GM18519 (cell line): ENCODE measurements at regions not wholly inside any gene's neighbourhood (a gene's known extent, or its start where the extent isn't known, plus 50 kb on each side); places are given as distances from the start of the nearest gene placed in this dataset.

Source experiments
- ATAC-seq: cut with Tn5 transposase; IDR thresholded peaks from one replicate; pipeline ENCODE4 v1.9.1; 2021; ENCODE audit warnings: mild to moderate bottlenecking, moderate library complexity; ENCODE audit not compliant: unreplicated experiment, low FRiP score

DNA sequence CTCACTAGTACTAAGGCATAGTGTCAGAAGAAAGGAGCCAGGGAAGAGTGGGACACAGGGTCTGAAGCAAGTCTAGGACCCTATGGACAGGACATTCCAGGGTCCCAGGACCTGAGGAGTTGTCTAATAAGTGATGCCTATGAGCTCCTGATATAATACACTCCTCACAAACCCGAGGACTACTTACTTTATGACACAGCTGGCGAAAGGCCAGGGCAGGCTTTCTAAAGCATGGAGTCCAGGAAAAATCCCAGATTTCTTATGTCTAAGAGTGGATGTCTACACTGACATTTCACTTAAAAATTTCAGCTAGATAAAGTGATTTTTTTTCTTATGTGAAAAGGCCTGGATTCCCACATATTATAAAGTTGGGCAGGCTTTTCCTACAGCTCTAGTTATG, 502.2 kb upstream of the SETBP1 start:
- no peak for ATAC-seq

- no peak for ATAC-seq
Observed at GRCh38 chr18:44179693-44180092, 501.0 kb upstream of the SETBP1 start.

DNA sequence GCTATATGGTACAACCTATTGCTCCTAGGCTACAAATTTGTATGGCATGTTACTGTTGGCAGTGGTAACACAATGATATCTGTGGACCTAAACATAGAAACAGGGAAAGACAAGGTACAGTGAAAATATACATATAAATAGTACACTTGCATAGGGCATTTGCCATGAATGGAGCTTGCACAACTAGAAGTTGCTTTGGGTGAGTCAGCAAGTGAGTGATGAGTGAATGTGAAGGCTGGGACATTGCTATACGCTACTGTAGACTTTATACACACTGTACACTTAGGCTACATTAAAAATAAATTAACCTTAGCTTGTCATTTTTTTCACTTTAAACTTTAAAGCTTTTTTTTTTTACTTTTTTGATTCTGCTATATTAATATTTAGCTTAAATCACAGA, 500.0 kb upstream of the SETBP1 start:
- ATAC-seq: no peak

DNA sequence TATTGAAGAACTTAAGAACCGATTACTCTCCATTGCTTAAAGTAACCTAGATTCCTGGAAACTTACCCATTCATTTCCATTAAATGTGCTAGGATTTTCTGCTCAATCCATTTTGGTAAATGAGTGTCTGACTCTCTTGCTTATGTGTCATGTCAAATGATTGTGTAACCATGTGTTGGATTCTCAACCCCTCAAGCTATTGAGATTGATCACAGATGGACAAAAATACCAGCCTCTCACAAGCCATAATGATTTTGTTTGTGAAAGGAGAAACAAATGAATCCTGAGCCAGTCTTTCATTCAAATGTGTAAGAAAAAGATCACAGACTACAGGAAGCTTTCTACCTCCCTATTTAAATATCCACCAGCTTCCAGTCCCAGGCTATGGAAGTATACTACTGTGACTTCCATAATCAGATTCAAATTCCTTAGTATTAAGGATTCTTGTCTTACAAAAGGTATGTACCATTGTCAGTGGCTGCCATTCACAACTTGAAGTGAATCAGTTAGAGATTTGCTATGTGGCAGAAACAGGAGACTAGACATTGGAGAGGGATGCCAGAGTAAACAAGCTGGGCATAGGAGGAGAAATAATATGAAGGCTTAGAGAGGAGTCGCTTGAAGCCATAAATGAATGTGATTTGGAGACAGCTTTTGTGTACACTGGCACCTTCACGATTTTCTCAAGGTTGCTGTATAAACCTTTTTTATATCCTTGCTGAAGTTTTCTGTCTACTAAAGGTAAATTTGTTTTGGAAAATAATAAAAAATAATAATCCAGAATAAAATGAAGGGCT, 498.5 kb upstream of the SETBP1 start:
- ATAC-seq: no peak

DNA sequence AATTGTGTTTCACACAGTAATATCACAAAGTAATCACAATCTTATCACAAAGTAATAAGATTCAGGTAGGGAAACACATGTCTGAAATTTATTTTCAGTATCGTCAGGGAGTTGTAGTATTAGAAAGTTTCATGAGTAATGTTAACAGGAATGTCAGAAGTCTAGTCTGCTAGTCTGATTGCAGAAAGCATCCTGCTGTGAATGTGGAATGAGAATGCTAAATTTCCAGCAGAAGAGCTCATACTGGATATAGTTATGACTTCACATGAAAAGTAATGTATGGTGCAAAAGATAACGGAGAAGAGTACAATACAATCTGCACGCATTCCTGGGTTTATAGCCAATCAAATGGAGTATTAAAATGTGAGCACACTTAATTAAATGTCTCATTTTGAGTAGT, 494.7 kb upstream of the SETBP1 start:
- no peak for ATAC-seq

DNA sequence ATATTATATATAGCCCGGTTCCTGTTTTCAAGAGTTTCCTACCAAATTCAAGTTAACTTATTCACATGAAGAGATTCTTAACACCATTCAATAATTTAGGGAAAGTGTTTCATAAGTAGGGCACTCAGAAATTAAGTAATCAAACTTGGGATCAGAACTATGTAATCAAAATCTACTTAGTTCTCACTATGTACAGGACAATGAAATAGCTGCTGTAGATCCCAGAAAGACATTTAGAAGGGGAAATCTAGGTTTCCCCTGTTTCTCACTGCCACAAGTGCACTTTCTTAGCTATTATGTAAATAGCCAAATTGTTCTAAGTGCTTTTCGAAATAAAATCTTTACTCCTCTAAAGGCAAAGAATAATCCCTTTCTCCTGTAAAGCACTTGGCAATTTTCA, 493.6 kb upstream of the SETBP1 start:
- ATAC-seq: no peak

DNA sequence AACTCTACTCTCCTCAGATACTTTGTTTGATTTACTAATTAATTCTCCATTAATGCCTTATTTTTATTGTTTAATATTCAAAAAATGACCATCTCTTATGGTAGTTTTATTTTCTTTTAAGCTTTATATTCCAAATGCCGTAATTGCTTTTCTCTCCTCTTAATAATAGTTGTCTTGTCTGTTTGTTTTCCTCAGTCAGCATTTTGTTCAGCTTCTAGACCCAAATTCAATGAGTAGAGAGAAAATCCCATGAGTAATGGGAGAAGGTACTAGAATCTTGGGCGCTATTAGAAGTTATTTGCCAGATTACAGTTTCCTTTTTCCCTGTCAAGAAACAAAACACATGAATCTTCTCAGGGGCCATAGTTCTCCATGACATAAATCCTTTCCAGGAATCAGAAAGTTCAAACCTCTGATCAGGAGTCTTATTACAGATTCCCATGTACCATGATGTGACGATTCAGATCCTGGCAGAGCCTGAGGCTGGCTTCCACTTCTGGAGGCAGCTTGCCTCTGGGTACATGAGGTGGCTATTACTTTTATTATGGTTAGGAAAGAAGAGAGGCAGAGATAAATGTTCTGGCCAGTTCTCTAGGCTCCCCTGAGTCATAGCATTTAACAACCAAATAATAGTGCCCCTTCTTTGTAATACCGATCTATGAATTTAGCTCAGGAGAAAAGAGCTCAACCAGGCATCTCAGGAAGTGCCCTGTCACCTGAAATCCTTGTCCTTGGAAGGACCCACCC, 485.1 kb upstream of the SETBP1 start:
- no peak for ATAC-seq

DNA sequence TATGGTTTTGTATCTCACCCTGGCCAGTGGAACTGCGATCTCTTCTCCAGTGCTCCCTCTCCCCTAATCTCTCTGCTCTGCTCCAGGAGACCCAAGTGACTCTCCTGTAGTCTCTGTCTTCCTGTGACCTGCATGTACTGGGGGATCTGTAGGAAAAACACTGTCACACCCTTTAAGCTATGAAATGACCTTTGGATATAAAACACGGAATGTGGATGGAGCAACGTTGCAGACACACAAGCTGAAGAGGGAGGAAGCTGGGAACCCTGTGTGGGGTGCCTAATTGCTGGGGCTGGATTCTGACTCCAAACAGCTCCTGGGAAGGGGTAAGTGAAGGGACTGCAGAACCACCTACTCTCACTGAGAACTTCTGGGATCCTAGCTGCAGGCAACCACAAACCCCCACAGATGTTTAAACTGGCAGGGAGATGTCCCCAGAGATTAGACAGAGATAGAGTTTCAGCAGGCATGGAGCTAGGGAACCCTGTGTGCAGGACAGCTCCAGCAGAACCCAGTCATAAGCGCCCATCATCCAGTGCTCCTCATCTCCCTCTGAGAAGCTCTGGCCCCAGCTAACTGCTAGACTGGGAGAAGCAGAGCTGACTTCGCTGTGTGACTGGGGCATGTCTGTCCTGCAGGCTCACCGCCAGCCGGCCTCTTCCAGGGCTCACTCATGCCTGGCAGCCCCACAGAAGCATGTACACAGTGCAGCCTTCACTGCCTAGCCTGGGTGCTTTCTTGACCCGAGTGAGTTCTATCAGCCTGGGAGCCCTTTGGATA, 482.7 kb upstream of the SETBP1 start:
- no peak for ATAC-seq

DNA sequence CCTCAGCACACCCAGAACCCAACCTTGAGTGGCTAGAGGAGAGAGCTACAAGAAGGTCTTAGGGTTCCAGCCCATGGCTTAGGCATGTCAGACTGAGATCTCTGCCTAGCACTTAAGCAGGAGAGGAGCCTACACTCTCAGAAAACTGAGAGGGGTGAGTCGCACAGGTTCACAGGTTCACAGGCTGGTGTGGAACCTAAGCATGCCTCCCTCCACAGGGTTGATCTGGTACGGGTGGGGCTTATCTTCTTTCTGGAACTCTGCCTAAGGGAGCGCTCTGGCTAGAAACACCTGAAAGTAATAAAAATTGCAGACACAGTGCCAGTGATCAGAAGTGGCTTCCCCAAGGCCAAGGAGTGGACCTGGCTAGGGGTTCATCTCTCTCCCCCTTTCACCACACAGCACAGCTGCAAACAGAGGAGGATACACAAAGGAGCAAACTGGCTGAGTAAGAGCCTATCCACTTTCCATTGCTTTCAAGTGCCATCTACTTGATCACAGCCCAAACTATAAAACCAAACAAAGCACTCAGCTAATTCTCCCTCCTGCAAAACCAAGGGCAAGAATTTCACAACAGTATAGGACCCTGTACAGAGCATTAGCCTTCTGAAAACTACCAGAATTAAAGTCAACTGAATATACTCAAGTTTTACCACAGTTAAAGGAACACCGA, 481.9 kb upstream of the SETBP1 start:
- ATAC-seq: no peak

DNA sequence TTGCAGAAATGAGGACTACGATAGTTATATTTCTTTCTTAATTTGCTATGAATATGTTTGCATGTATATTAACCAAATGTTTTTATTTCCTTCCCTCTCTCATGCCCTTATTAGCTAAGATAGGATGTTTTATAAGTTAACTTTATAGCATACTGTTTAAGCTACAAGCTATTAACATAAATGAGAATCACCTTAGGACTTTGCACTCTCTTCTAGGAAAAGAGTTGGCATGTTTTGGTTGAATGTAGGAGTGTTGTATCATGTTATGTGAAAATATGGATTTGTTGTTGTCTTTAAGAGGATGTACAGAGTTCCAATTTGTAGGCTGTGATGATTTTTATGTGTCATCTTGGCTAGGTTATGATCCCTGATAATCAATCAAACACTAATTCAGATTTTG, 467.4 kb upstream of the SETBP1 start:
- ATAC-seq: no peak

DNA sequence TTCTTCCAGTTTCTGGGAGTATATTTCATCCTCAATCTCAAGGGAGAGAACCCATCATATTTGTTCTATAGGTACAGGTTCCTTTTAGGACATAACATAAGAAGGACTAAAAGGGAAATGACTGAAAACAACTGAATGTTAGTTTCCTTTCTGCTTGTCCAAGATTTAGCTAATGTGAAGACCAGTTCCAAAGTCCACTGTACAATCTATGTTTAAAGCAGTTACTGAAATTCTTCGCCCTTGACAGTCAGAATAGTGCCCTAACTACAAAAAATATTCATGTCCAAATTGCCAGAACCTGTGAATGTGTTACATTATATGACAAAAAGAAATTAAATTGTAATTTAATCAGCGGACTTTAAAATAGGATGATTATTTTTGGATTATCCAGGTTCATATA, 466.3 kb upstream of the SETBP1 start:
- no peak for ATAC-seq

DNA sequence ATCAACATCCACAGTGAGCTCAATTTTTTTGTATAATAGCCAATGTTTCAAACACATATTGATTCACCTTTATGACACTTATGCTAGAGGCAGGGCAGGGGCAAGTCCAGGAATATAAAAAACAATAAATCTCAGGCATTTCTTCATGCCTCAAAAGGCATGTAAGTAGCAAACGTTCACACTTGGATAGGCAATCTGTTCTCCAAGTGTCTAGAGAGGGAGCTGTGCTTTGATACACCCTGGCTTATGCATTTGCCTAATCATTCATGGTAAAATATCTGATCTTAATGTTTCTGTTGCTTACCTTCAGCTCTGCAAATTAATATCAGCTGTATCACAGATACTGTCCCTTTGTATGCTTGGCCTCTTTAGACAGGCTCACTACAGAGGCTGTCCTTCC, 464.5 kb upstream of the SETBP1 start:
- ATAC-seq: no peak

DNA sequence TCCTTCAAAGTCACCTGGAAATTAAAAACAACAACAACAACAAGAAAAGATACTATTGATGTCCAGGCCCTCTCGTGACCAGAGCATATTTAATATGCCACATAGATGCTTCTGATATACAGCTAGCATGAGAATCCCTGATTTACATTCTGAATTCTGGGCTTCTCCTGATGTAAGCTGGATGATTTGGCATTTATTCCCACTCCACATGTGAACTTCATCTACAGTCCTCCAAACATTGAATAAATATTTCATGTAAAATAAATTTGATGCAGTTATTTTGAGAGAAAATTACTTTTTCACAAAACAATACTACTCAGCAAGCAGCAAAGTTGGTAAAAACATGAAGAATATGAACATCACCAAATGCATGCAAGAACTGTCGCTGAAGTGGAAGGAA, 453.2 kb upstream of the SETBP1 start:
- ATAC-seq: no peak

GRCh38 chr18:44229693-44230108, 451.0 kb upstream of the SETBP1 start:
- no peak for ATAC-seq

- no peak for ATAC-seq
Observed at GRCh38 chr18:44231936-44232335, 448.8 kb upstream of the SETBP1 start.

DNA sequence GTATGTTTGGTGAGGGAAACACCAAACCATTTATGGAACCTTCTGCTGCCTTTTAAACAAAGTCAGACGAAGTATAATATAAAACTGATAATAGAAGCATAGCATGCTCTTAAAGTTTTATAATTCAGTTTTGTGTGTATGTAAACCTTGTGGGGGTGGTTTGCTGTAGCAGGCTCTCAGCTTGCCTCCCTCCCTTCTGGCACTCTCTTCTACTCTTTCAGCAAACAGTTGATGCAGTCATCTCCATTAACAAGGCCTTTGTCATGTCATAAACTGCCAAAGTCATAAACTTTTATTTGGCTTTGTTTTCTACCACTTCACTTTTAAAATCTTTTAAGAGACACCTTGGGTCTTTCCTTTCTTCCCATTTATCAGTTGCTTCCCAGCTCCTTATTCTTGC, 448.2 kb upstream of the SETBP1 start:
- ATAC-seq: no peak

DNA sequence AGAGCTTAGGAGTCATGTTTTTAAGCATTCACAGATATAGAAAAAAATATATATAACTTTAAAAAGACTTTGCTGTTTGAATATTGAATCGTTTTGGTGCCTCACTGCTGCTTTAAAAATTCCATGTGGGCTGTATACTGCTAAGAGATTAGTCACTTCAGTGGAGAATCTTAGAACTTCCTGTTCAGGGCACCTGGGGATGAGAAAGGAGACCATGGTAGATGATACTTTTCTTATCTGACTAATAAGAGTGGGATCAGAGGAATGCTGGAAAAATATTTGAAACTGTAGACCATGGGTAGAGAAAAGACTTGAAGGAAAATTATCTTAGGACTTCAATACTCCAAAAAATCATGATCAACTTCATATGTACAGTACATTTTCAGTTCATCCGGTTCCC, 442.2 kb upstream of the SETBP1 start:
- no peak for ATAC-seq

- ATAC-seq: no peak
Observed at GRCh38 chr18:44238911-44239310, 441.8 kb upstream of the SETBP1 start.

DNA sequence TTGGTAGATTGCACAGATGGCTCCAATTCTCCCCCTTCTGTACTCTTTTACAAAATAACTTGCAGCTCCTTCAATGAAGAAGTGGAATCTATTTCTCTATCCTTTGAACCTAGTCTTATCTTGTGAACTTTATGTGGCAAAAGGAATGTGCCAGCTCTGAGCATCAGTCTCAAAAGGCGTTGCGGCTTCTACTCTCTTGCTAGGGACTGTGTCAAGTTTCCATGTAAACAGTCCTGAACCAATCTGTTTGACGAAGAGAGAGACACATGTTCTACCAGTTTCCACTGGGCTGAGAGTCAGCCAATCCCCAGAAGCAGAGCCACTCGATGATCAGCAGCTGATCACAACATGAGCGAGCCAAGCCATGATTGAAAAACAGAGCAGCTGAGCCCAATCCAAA, 439.7 kb upstream of the SETBP1 start:
- ATAC-seq: no peak

DNA sequence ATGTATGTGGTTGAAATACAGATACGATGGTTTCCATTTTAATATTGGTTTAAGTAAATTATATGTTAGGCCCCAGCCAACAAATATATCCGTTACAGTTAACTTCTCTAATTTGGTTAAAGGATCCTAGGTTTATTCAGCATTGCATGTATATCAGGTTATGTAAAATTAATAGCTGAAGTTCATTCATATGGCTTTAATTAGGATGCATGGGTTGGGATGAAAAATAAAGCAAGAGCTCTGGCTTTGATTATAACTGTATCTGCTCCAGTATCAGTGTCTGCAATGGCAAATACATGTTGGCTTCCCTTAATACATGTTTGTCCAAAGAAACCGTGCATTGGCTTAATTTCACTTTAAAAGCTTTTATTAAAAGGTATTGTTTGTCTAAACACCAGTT, 435.7 kb upstream of the SETBP1 start:
- no peak for ATAC-seq

- no peak for ATAC-seq
Observed at GRCh38 chr18:44246001-44246400, 434.7 kb upstream of the SETBP1 start.
